Testis (tissue), 2 donors: ENCODE measurements at regions not wholly inside any gene's neighbourhood (a gene's known extent, or its start where the extent isn't known, plus 50 kb on each side); places are given as distances from the start of the nearest gene placed in this dataset.
"Not testable (repeated sequence)": the region's sequence is repeated elsewhere in the genome, so short reads cannot be mapped to it uniquely, and the experiment has no call there.

Source experiments
- DNase-seq: peaks from one replicate; pipeline ENCODE4 v3.0.0-alpha.2; 2019
- H3K27ac ChIP-seq, 2 donors: fragments of 200-600 bp; sonication (generic); one replicate each; pipeline ENCODE4 v1.5.1; 2019
- H3K27me3 ChIP-seq: fragments of 200-600 bp; sonication (generic); one replicate; pipeline ENCODE4 v1.5.1; 2019
- H3K36me3 ChIP-seq: fragments of 200-600 bp; sonication (generic); one replicate; pipeline ENCODE4 v1.5.1; 2017; ENCODE audit warnings: low read depth; ENCODE audit errors: missing control alignments
- H3K4me1 ChIP-seq: fragments of 200-600 bp; sonication (generic); one replicate; pipeline ENCODE4 v1.5.1; 2019
- H3K4me3 ChIP-seq, 2 donors: fragments of 200-600 bp; sonication (generic); one replicate each; pipeline ENCODE4 v1.5.1; 2017 to 2019
- H3K9me3 ChIP-seq: fragments of 200-600 bp; sonication (generic); one replicate; pipeline ENCODE4 v1.5.1; 2017
- CTCF ChIP-seq, 3 experiments: fragments of 450-650 bp in 2 of 3; fragments of 200-600 bp in 1 of 3; sonication (generic) in 1 of 3; IDR thresholded peaks; one replicate each; pipeline ENCODE4 v1.5.1; 2016 to 2019; ENCODE audit warnings: antibody characterized with exemption in 3 of 3, mild to moderate bottlenecking in 2 of 3, moderate library complexity in 1 of 3
- POLR2A ChIP-seq: fragments of 450-650 bp; IDR thresholded peaks from one replicate; pipeline ENCODE4 v1.6.1; 2017; ENCODE audit warnings: antibody characterized with exemption, mild to moderate bottlenecking, moderate library complexity
- WGBS, 2 donors: methylation state at CpG; one replicate each; pipeline ENCODE4 v1.1.5; 2018; 5-methylcytosine and 5-hydroxymethylcytosine counted together
- intact Hi-C: fragments of 100-400 bp; cut with DNase I; formaldehyde crosslinking; loops from one replicate; pipeline ENCODE4 v1.15.1; 2023; ENCODE audit warnings: low total_unique reads

DNA sequence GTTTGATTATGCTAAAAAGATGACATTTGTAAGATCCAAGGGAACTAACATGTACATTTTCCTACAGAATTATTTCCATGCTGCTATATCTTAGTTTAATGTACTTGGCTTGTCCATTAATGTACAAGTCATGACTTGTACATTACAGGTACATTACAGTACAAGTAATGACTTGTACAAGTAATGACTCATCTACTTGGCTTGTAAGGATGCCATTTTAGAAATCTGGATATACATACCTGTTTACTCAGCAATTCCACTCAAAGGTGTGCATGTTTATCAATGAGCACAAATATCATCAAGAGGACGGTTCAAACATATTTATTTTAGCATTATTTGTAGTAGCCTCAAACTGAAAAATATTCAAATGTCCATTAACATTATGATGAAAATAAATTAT is 87.0 kb upstream of the TRPC4 start:
- no peaks in the 10 kb centered on the region for H3K9me3 ChIP-seq
- WGBS, 2 donors: 86 to 94% methylated on average over 1 of the region's 1 CpG

DNA sequence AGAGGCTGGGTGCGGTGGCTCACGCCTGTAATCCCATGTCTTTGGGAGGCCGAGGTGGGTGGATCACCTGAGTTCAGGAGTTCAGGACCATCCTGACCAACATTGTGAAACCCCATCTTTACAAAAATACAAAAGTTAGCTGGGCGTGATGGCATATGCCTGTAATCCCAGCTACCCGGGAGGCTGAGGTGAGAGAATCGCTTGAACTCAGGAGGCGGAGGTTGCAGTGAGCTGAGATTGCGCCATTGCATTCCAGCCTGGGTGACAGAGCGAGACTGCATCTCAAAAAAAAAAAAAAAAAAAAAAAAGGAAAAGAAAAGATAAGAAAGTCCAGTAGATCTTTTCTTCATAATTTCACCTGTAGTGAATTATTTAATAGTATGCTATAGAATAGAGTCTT is 85.0 kb upstream of the TRPC4 start:
- 85 to 86% methylated on average over 9 of the region's 9 CpGs for WGBS, 2 donors
- H3K36me3 ChIP-seq, H3K27me3 ChIP-seq, H3K27ac ChIP-seq, intact Hi-C loops, H3K9me3 ChIP-seq, H3K4me3 ChIP-seq, H3K4me1 ChIP-seq, DNase-seq: not testable (repeated sequence)

More for the DNA sequence above, 87.0 kb upstream of the TRPC4 start:
- H3K4me3 ChIP-seq: no peak overlapping the region
- TF ChIP-seq POLR2A (no peak), CTCF (IDR thresholded peaks at IDR 0.05) (no peak)
- H3K27me3 ChIP-seq: no peaks in the 10 kb centered on the region
- intact Hi-C loops: no loop called here
- H3K27ac ChIP-seq: no peak overlapping the region
- no peak for DNase-seq
- no peaks in the 10 kb centered on the region for H3K4me1 ChIP-seq
- no peaks in the 10 kb centered on the region for H3K36me3 ChIP-seq

- WGBS, 2 donors: 62 to 89% methylated on average over 1 of the region's 1 CpG
- TF ChIP-seq CTCF (IDR thresholded peaks at IDR 0.05): no peak
- no peak for TF ChIP-seq POLR2A
- intact Hi-C loops: no loop called here
- H3K36me3 ChIP-seq: no peaks in the 10 kb centered on the region
- H3K27ac ChIP-seq: no peak overlapping the region
- H3K4me3 ChIP-seq: no peak overlapping the region
- H3K4me1 ChIP-seq: no peaks in the 10 kb centered on the region
- DNase-seq: no peak
- H3K27me3 ChIP-seq: no peaks in the 10 kb centered on the region
- H3K9me3 ChIP-seq: no peaks in the 10 kb centered on the region
Observed at GRCh38 chr13:37954191-37954590, 84.6 kb upstream of the TRPC4 start.

- Histone ChIP-seq H3K27me3 (no peaks in the 10 kb centered on the region), H3K36me3 (no peaks in the 10 kb centered on the region), H3K4me3 (no peak overlapping the region), H3K4me1 (no peaks in the 10 kb centered on the region), H3K9me3 (no peaks in the 10 kb centered on the region), H3K27ac (no peak overlapping the region)
- intact Hi-C loops: no loop called here
- no peak for DNase-seq
- TF ChIP-seq CTCF (IDR thresholded peaks at IDR 0.05): no peak
- no peak for TF ChIP-seq POLR2A
Observed at GRCh38 chr13:37953696-37954095, 84.1 kb upstream of the TRPC4 start.

DNA sequence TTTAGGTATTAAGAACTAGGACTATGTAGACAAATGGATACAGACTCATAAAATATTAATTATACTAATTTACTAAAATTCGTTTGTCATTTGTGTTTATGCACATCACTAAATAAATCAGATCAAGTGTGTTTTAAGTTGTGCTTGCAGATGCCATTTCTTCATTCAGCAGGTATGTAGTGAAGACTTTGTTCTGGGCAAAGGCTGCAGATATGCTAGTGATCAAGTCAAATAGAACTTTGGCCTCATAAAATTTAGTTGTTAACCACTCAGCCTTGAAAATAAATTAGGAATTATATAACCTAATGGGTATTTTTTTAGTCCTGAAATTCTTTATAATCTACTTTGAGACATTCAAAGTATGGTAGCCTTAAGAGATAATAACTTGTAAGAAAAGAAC is 80.4 kb upstream of the TRPC4 start:
- no peak overlapping the region for H3K27ac ChIP-seq
- no peak for DNase-seq
- no peak for TF ChIP-seq CTCF (IDR thresholded peaks at IDR 0.05)
- TF ChIP-seq POLR2A: no peak
- 43 to 50% methylated on average over 1 of the region's 1 CpG for WGBS, 2 donors
- H3K9me3 ChIP-seq: no peaks in the 10 kb centered on the region
- no peaks in the 10 kb centered on the region for H3K36me3 ChIP-seq
- no peak overlapping the region for H3K4me3 ChIP-seq
- intact Hi-C loops: no loop called here
- H3K4me1 ChIP-seq: no peaks in the 10 kb centered on the region
- no peaks in the 10 kb centered on the region for H3K27me3 ChIP-seq
